NCI-H1048 (cell line): ENCODE measurements at regions not wholly inside any gene's neighbourhood (a gene's known extent, or its start where the extent isn't known, plus 50 kb on each side); places are given as distances from the start of the nearest gene placed in this dataset.
"Not testable (repeated sequence)": the region's sequence is repeated elsewhere in the genome, so short reads cannot be mapped to it uniquely, and the experiment has no call there.

Source experiments
- DNase-seq: peaks from one replicate; lab custom pipeline; 2025; lab: John Stamatoyannopoulos, UW

DNA sequence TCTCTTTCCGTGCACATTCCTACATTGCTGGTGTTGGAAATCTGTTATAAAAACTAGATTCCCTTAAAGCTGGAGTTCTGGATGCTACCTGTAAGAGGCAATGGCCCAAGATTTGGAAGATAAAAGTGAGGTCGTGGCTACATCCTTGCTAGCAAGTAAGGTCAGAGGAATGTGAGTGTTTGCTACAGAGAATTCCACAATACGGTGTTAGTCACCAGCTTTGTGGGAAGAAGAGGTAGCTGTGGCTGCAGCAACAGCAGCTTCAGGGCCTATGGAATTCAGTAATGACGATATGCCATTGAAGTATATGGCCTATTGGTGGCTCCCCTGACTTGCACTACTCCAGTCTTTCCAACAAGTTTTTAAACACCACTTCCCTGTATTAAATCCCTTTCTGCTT is 227.7 kb upstream of the TMEM260 start:
- no peak for DNase-seq

DNA sequence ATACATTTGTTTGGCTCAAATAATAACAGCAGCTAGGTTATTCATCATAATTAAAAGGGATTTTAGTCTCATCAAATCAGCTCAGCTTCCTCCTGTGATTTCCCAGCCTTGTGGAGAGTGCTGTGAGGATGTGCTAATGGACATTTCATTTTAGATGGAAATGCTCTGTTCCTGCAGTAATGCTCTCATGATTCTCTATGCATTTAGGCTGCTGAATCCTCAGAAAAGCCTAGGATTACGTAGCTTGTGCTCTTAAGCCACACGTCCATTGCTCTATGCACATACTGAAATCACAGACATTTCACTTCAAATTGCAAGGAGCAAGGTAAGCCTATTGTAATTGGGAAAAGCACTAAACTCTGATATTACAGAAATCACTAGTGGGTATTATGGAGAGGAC is 226.6 kb upstream of the TMEM260 start:
- no peak for DNase-seq

DNA sequence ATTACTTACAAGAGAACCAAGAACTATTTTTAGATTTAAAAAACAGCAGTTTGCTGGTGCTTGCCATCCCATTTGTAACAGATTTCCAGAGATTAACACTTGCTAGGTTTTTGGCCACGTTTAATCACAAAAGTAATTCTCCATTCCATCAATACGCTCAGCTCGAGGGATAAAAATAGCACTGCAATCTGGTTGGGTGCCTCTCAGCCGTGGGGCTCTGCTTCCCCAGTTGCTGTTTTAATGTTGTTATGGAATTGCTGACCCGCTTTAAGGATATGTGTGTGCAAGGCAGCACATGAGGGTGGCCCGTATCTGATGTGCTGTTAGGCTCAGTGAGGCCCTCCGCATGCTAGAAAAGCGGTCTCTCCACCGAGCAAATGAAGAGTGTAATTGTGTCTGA is 222.2 kb upstream of the TMEM260 start:
- no peak for DNase-seq

DNA sequence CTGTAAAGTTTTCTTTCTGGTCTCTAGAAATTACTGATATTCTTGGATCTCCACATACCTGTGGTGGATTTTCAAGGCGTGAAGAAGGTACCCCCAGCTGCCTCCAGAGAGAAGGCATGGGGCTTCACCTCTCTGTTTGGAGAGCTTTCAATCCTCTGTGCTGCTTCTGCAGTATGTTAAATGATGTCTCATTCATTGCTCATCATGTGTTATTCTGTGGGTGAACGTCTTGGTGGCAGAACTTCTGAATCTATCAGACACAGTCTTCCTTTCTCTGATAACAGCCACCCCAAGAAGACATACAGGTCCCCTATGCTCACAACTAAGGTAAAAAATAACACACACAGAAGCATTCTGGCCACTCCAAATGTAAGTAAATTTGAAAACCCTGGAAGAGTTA is 221.3 kb upstream of the TMEM260 start:
- no peak for DNase-seq

DNA sequence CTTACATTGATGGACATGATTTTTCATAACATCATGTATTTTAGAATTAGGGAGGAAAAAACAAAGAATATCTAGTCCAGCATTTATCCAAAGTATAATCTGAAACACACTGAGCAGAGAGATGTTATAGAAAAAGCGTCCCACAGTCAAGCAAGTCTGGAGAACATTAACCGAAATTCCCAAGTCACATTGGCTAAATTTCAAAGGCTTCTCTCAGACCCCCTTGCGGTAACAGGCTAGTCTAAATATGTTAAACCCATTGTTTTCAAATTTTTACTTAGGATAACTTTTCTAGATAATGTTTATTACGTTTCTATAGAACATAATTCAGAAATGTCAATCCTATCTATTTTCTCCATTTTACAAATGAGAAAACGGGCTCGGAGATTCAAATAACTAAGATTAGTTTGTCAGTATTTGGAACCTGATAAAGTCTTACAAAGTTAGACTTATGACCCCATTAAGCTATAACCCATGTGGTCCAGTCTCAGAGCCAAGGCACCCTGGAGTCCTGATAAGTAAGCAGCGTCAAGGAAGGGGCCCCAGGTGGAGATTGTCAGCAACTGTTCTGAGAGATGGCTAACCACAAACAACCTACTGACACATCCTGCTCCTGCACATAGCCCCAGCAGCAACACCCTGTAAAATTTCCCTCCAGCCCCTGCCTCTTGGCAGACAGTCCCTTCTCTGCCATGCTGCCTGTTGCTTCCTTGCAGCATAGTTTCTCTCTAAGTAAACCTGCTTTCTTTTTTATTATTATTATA is 220.6 kb upstream of the TMEM260 start:
- DNase-seq = no peak

DNA sequence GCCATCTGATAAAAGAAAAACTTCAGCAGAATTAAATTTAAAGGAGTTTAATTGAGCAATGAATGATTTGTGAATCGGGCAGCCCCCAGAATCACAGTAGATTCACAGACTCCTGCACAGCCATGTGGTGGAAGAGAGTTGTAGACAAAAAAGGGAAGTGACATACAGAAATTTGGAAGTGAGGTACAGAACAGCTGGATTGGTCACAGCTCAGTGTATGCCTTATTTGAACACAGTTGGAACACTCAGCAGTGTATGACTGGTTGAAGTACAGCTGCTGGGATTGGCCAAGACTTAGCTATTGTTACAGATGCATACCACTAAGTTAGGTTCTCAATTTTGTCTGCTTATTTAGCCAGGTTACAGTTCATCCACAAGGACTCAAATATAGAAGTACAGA is 213.9 kb upstream of the TMEM260 start:
- DNase-seq = not testable (repeated sequence)

DNA sequence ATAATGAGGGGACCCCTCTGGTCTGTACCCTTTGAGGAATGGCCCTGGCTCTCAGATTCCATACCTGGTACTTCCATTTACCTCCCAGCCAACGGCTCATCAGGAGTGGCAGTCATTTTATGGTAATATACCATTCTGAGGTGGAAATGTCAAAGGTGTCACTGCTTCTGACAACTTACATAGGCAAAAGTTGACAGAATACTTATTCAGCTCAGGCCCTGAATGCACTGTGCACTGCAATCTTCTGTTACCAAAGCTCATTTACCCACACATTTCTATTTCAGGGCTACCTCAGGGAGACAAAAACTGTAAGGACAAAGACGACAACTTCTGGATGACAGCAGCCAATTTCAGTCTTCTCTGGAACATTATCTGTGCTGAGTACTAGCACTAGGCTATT is 212.2 kb upstream of the TMEM260 start:
- no peak for DNase-seq

DNA sequence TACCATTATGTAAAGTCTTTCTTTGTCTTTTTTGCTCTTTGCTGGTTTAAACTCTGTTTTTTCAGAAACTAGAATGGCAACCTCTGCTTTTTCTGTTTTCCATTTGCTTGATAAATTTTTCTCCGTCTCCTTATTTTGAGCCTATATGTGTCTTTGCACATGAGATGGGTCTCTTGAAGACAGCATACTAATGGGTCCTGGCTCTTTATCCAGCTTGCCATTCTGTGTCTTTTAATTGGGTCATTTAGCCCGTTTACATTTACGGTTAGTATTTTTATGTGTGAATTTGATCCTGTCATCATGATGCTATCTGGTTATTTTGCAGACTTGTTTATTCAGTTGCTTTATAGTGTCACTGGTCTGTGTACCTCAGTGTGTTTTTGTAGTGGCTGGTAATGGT is 207.9 kb upstream of the TMEM260 start:
- DNase-seq = no peak

DNA sequence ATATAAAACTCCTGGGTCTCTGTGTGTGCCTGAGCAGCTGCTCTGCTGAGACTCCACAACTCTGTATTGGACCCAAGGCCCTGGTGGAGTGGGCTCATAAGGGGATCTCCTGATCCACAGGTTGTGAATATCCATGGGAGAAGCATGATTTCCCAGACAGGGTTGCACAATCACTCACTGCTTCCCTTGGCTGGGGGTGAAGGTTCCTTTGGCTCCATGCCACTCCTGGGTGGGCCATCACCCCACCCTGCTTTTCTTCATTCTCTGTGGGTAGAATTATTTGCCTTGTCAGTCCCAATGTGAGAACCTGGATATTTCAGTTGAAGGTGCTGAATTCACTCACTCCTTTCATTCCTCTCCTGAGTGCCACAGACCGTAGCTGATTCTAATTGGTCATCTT is 205.2 kb upstream of the TMEM260 start:
- no peak for DNase-seq

DNA sequence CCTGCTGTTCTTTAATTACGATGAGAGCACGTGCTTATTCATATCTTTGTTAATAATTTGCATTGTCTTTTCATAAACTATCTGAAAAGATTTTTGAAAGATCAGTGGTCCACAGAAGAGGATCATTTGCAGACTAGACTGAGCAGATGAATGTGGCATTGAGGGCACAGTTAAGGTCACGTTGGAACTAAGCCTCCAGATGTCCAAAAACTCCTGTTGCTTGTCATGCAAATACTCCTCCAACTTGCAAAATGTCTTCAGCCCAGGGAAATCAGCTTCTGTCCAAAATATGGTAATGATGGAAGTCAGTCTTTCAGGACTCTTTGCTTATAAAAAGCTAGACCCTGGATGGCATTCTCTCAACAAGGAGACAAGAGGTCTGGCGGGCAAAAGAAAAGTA is 201.6 kb upstream of the TMEM260 start:
- DNase-seq = no peak

DNA sequence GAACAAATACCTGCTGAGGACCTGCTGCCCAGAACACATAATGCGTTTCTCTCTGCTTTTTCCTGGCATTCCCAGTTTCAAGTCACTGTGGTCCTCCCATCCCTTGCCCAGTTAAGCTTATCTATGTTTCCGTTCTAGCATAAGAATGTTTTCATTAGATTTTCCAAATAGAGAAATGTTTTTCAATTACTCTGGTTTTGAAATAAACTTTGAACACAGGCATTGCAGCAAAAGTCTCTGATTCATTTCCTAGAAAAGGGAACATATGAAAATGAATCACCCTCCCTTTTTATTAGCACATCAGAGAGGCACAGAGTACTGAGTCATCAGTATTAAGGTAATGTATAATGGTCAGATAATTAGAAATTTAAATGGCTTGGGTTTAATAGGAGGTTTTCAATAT is 201.1 kb upstream of the TMEM260 start:
- no peak for DNase-seq

DNA sequence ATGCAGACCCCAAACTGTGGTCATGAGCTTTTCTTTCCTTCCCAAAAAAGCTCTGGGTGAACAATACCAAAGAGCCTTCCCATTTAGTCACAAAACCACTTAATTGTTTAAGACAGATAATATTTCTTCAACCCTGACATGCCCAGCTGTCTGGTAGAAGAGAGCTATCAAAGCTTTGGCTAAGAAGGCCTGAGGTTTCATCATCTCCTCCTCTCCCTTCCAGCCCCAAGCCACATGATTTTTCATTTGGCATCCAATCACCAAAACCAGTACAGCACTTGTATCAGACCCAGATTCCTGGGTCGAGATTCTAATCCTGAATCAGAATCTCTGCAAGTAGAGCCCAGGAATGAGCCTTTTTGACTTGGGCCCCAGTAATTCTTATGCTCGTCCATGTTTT is 199.6 kb upstream of the TMEM260 start:
- DNase-seq = no peak

DNA sequence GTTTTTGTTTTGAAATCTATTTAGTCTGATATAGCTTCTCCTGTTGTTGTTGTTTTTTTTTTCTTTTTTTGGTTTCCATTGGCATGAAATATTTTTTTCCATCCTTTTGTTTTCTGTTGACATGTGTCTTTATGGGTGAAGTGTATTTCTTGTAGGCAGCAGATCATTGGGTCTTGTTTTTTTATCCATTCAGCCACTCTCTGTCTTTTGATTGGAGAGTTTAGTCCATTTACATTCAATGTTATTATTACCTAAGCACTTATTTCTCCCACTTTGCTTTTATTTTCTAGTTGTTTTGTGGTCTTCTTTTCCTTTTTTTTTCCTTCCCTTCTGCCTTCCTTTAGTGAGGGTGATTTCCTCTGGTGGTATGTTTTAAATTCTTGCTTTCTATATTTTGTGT is 193.6 kb upstream of the TMEM260 start:
- DNase-seq = no peak

DNA sequence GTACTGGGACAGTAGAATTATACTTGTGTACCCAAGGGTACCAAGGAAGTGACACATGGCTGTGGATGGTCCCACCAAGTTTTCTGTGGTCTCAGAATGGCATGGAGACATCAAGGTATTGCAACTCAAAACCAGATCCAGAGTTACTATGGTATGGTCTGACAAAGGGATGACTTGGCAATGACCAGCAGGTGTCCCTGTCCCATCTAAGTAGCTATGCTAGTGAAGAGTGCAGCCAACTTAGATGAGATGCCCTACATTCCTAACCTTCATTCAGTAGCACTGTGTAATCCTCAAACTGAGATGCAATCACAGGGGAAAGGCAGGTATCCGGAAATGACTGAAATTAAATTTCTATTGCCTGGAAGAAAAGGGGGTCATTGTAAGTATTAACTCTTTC is 188.7 kb upstream of the TMEM260 start:
- no peak for DNase-seq

DNA sequence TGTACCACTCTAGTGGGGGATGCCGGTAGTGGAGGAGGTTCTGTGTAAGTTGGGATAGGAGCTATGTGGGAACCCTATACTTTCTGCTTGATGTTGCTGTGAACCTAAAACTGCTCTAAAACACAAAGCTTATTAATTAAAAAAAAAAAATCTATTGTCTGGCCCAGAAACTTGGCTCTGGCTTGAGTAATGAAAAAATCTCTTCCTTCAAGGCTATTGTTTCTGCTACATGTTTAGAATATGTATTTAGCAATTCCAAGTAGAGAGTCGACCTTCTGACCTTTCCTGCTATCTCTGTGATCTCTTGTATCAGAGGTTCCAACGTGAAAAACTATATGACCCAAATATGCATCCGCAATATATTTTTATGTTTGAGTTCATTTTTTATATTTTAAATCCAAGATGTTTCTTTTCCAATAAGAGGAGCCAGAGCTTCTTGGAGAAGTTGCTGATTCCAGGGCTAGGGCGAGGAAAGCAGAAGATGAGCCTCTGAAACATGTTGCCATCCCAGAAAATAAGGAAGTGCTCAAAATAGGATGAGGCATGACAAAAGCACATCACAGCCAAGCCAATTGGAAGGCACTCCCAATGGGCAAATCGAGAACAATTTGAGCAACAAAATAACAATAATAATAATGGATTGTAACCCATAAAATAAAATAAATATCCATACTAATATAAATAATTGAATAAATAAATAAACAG is 184.6 kb upstream of the TMEM260 start:
- no peak for DNase-seq

DNA sequence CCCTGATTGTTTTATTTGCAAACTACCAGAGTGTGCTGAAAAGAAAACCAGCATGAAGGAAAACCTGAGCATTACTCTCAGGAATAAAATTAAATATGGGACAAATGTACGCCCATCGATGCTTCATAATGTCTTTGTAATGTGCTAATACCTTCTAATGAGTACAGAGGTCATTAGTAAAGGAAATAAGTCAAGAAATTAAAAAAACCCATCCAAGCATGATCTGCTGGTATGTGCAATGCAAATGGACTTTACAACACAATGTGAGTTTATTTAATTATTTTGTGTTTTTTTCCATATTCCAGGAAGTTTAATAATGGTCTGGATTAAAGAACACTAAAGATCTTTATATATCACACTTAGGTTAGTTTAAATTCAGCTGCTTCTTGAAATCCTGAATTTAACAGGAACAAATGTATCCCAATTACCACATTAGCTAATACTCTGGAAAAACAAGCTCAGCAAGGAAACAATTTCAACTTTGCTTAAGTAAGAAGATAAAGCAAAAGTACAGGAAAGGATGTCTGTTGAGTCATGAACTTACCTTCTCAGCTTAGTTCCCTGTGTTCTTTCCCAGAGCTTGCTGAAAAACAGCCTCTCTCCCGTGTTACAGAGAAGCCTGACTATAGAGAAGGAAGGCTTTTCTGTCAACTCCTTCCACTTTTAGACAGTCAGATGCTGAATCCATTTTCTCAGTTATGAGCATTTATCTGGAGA is 179.3 kb upstream of the TMEM260 start:
- no peak for DNase-seq

DNA sequence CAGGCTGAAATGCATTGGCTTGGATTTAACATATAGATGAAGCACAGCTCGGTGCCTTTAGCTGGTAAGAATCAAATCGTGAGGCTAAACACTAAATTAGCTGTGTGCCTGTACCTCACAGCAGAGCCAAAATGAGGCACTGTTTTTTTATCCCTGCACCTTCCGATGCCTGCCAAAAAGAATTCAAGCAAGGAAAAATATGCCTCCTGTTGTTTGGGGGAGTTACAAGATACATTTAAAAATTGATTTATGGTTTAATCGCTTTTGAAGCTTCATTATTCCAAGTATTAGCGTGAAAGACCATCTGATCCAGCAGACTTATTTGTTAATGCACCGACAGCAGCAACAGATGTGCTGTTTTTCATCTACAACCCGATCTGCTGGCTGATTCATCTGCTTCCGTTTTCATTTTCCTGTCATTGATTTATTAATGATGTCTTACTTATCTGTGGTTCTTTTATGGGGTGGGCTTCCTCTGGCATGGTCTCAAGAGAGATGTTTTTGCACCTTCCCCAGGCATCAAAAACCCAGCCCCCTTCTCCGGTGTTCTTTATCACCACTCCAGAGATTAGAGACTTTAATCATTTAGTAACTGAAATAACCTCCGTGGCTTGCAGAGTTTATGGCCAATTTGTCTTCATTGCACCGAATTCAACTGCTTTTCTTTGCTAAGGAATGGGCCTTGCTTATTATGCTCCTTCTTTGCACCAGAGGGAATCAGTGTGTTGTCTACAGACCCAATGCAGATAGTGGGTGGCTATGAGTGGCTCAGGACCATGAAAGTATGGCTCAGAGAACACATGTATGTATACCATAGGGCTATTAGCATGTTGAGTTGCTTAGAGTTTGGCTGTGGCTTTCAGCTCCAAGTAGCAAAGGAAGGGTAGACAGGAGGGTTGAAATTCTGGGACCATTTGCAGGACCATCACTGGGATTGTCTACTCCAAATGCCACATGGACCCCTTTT is 166.8 kb upstream of the TMEM260 start:
- DNase-seq = no peak

DNA sequence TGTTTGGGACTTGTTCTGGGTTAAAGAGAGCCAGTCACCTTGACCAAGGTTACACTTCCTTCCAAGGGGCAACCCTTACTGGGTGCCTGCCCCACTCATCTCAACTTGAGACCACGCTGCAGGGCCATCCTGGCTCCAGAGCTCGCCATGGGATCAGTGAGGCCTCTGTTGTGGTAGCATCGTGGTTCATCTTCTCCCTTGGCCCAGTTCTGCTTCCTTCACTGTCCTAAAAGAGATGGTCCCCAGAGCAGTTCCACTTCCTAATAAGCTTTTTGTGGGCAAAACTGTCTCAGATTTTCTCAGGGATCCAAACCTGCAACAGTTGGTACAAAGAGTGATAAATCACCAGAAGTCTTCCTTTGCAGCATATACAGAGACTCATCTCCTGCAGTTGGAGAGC is 165.9 kb upstream of the TMEM260 start:
- DNase-seq = no peak

DNA sequence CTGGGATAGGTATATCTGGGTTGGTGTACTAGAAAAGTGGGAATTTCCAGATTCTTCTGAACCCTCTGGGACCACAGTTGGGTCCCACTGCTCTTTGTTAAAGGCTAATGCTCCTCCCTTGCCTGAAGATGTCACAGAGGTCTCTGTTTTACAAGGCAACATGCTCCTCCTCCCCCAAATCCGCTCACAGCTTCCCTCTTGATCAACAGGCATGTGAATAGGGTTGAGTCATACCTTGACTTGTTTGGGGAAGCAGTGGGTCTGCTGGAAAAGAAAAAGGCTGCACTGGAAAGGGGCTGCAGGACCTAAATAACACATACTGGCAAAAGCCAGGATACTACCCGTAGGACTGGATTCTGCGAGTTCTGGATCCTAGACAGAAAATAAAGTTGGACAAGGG is 165.4 kb upstream of the TMEM260 start:
- no peak for DNase-seq

DNA sequence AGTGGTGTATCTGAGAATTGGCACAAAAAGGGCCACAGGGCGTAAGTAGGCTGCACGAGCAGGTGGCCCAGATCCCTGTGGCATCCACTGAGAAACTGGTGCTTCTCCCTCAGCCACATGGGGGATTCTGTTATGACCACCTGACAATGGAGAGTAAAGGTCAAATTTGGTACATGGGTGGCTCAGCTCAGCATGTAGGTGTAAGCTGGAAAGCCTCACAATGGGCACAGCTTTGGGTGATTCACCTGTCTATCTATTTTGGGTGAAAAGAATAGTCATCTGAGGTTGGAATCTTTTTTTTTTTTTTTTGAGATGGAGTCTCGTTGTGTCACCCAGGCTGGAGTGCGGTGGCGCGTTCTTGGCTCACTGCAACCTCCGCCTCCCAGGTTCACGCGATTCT is 163.4 kb upstream of the TMEM260 start:
- no peak for DNase-seq

DNA sequence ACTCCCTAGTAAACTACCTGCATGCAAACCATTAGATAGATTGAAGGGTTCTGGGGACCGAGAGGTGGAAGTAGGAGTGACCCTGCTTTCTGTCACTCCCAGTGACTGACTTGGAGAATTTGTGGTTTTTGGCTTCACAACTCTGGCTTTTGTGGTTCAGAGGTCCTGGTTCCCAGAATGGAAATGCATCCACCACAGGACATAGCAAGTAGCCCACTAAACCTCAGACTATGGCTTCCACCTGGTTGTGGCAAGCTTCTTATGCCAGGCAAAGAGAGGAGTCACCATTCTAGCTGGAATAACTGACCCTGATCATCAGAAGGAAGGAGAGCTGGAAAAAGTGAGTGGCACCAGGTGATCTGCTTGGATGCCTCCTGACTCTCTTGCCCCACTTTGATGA is 162.4 kb upstream of the TMEM260 start:
- no peak for DNase-seq

DNA sequence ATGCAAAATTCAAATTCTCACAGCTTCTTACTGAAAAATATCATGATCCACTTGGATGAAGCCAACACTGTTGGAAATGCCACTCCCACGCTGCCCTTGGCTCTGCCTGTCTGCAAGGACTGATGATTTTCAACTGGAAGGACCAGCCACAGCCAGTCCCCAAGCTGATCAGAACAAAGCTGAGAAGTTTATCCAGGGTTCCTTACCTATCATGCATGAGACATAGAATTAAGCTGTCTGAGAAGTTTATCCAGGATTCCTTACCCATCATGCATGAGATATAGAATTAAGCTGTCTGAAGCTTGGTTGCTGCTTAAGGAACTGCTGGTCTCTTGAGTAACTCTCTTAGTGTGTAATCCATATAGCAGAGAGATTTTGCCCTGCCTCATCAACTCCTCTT is 159.8 kb upstream of the TMEM260 start:
- no peak for DNase-seq
